Mesenchymal stem cell (in vitro differentiated cells and primary cell): ENCODE measurements at regions not wholly inside any gene's neighbourhood (a gene's known extent, or its start where the extent isn't known, plus 50 kb on each side); places are given as distances from the start of the nearest gene placed in this dataset.

ENCODE experiments used
- DNase-seq: peaks from one replicate; pipeline ENCODE4 v3.0.0-alpha.2; 2013
- H2AFZ ChIP-seq: one replicate; pipeline ENCODE4 v1.6.1; 2013; ENCODE audit warnings: low read depth, mild to moderate bottlenecking, control low read depth, inconsistent platforms, low read length, moderate library complexity
- H2AK5ac ChIP-seq: 2 replicates; pipeline ENCODE4 v1.6.1; 2013; ENCODE audit warnings: low read length, moderate library complexity, mild to moderate bottlenecking, inconsistent platforms; ENCODE audit not compliant: severe bottlenecking
- H2BK120ac ChIP-seq: one replicate; pipeline ENCODE4 v1.6.1; 2013; ENCODE audit warnings: low read depth, mild to moderate bottlenecking, inconsistent platforms, low read length, moderate library complexity
- H2BK12ac ChIP-seq, 2 experiments: one replicate each; pipeline ENCODE4 v1.6.1; 2013; ENCODE audit warnings: inconsistent platforms in 2 of 2, low read length in 2 of 2, mild to moderate bottlenecking in 2 of 2, moderate library complexity in 2 of 2, control low read depth in 1 of 2
- H2BK15ac ChIP-seq: one replicate; pipeline ENCODE4 v1.6.1; 2013; ENCODE audit warnings: mild to moderate bottlenecking, low read depth, inconsistent platforms; ENCODE audit not compliant: poor library complexity, severe bottlenecking
- H2BK5ac ChIP-seq: 2 replicates; pipeline ENCODE4 v1.6.1; 2013; ENCODE audit warnings: low read depth, mild to moderate bottlenecking, low read length, control low read depth, inconsistent platforms; ENCODE audit not compliant: poor library complexity, severe bottlenecking
- H3K14ac ChIP-seq, 2 experiments: one replicate each; pipeline ENCODE4 v1.6.1; 2013; ENCODE audit warnings: inconsistent platforms in 2 of 2, low read length in 2 of 2, control low read depth in 1 of 2, mild to moderate bottlenecking in 1 of 2, moderate library complexity in 1 of 2
- H3K18ac ChIP-seq, 2 experiments: one replicate each; pipeline ENCODE4 v1.6.1; 2013; ENCODE audit warnings: inconsistent platforms in 2 of 2, low read length in 2 of 2, control low read depth in 1 of 2, low read depth in 1 of 2, mild to moderate bottlenecking in 1 of 2
- H3K23ac ChIP-seq, 2 experiments: one replicate each; pipeline ENCODE4 v1.6.1; 2013; ENCODE audit warnings: inconsistent platforms in 2 of 2, low read length in 2 of 2, mild to moderate bottlenecking in 2 of 2, moderate library complexity in 2 of 2, control low read depth in 1 of 2
- H3K27ac ChIP-seq: 2 replicates; pipeline ENCODE4 v1.5.1; 2013; ENCODE audit warnings: mild to moderate bottlenecking, moderate library complexity, low read length, control low read depth, inconsistent platforms; ENCODE audit not compliant: poor library complexity, severe bottlenecking
- H3K27me3 ChIP-seq, 2 experiments: 2 replicates each; pipeline versions ENCODE4 v1.6.1 to v1.7.0; 2013; ENCODE audit warnings: low read length in 2 of 2, mild to moderate bottlenecking in 2 of 2, moderate library complexity in 2 of 2, control low read depth in 1 of 2, inconsistent platforms in 1 of 2; ENCODE audit not compliant: control insufficient read depth in 1 of 2, insufficient read depth in 1 of 2
- H3K36me3 ChIP-seq, 2 experiments: 2 replicates each; pipeline versions ENCODE4 v1.6.1 to v1.7.0; 2013; ENCODE audit warnings: low read length in 2 of 2, control low read depth in 1 of 2, inconsistent platforms in 1 of 2, low read depth in 1 of 2, mild to moderate bottlenecking in 1 of 2; ENCODE audit not compliant: insufficient read depth in 2 of 2, control insufficient read depth in 1 of 2
- H3K4ac ChIP-seq, 2 experiments: one replicate each; pipeline ENCODE4 v1.6.1; 2013; ENCODE audit warnings: inconsistent platforms in 2 of 2, low read length in 2 of 2, mild to moderate bottlenecking in 2 of 2, moderate library complexity in 2 of 2, control low read depth in 1 of 2, low read depth in 1 of 2
- H3K4me1 ChIP-seq: 2 replicates; pipeline ENCODE4 v1.6.1; 2013; ENCODE audit warnings: low read depth, low read length, control low read depth; ENCODE audit not compliant: control insufficient read depth, insufficient read depth
- H3K4me2 ChIP-seq: 2 replicates; pipeline ENCODE4 v1.6.1; 2013; ENCODE audit warnings: low read length, mild to moderate bottlenecking, inconsistent platforms; ENCODE audit not compliant: poor library complexity, severe bottlenecking
- H3K4me3 ChIP-seq, 2 experiments: 2 replicates each; pipeline versions ENCODE4 v1.5.1 to v1.7.0; 2013; ENCODE audit warnings: low read length in 2 of 2, mild to moderate bottlenecking in 2 of 2, control low read depth in 1 of 2, low read depth in 1 of 2; ENCODE audit not compliant: insufficient read depth in 1 of 2
- H3K79me1 ChIP-seq: replicated peaks from 2 replicates; pipeline ENCODE4 v1.6.1; 2013; ENCODE audit warnings: mild to moderate bottlenecking, control low read depth, low read length, inconsistent platforms; ENCODE audit not compliant: poor library complexity, severe bottlenecking
- H3K9ac ChIP-seq: 2 replicates; pipeline ENCODE4 v1.7.0; 2013; ENCODE audit warnings: mild to moderate bottlenecking, low read length, moderate library complexity
- H3K9me3 ChIP-seq: 2 replicates; pipeline ENCODE4 v1.7.0; 2013; ENCODE audit warnings: mild to moderate bottlenecking, low read length; ENCODE audit not compliant: control insufficient read depth
- H4K8ac ChIP-seq: one replicate; pipeline ENCODE4 v1.6.1; 2013; ENCODE audit warnings: inconsistent platforms, mild to moderate bottlenecking, low read length, moderate library complexity
- H4K91ac ChIP-seq: one replicate; pipeline ENCODE4 v1.6.1; 2013; ENCODE audit warnings: mild to moderate bottlenecking, low read length, inconsistent platforms
- WGBS: methylation state at CpG from one replicate; pipeline ENCODE4 v1.1.7; 2013; ENCODE audit warnings: mixed read lengths; 5-methylcytosine and 5-hydroxymethylcytosine counted together

- WGBS, result 94% methylated on average over 2 of the region's 2 CpGs
- Histone ChIP-seq H3K9me3 (no peaks in the 10 kb centered on the region), H3K4ac (no peak overlapping the region), H2BK15ac (no peak overlapping the region), H2BK120ac (no peak overlapping the region), H4K8ac (no peak overlapping the region), H3K4me1 (no peaks in the 10 kb centered on the region), H3K36me3 (no peaks in the 10 kb centered on the region), H3K27ac (no peak overlapping the region), H3K23ac (no peak overlapping the region), H2AK5ac (no peak overlapping the region), H2BK5ac (no peak overlapping the region), H3K9ac (peak overlapping the region; percentile 32), H4K91ac (no peak overlapping the region), H2AFZ (no peak overlapping the region), H3K4me3 (no peak overlapping the region), H3K27me3 (no peaks in the 10 kb centered on the region), H3K4me2 (no peak overlapping the region), H3K14ac (no peak overlapping the region), H3K18ac (no peak overlapping the region), H2BK12ac (no peak overlapping the region), H3K79me1 (no peaks in the 10 kb centered on the region)
- no peak for DNase-seq
Observed at GRCh38 chr7:17016402-17017010, 134.7 kb upstream of the AGR3 start.

GRCh38 chr7:17019106-17019505, 137.3 kb upstream of the AGR3 start:
- WGBS, result no CpG with 5 or more reads among the region's 2 CpGs
- Histone ChIP-seq H3K4me3 (no peak overlapping the region), H2BK15ac (no peak overlapping the region), H3K18ac (no peak overlapping the region), H4K8ac (no peak overlapping the region), H2BK5ac (no peak overlapping the region), H3K4ac (no peak overlapping the region), H3K9ac (no peak overlapping the region), H2AK5ac (no peak overlapping the region), H3K14ac (no peak overlapping the region), H3K4me1 (no peaks in the 10 kb centered on the region), H3K27me3 (no peaks in the 10 kb centered on the region), H3K4me2 (no peak overlapping the region), H3K9me3 (no peaks in the 10 kb centered on the region), H2AFZ (no peak overlapping the region), H2BK12ac (no peak overlapping the region), H4K91ac (no peak overlapping the region), H3K27ac (no peak overlapping the region), H3K36me3 (no peaks in the 10 kb centered on the region), H3K23ac (no peak overlapping the region), H3K79me1 (no peaks in the 10 kb centered on the region), H2BK120ac (no peak overlapping the region)
- no peak for DNase-seq

DNA sequence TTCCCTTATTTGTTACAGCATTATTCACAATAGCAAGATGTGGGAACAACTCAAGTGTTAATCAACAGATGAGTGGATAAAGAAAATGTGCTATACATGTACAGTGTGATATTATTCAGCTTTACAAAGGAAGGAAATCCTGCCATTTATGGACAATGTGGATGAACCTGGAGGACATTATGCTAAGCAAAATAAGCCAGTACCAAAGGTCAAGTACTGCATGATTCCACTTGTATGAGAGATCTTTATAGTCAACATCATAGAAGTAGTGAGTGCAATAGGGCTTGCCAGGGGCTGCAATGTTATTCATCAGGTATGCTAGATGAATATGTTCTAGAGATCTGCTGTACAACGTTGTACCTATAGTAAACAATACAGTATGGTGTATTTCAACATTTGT, 138.5 kb upstream of the AGR3 start:
- no peak overlapping the region for H3K23ac ChIP-seq
- H3K18ac ChIP-seq, result no peak overlapping the region
- H3K36me3 ChIP-seq, result no peaks in the 10 kb centered on the region
- H3K79me1 ChIP-seq, result no peaks in the 10 kb centered on the region
- WGBS, result no CpG with 5 or more reads among the region's 1 CpG
- H2BK5ac ChIP-seq, result no peak overlapping the region
- H2AK5ac ChIP-seq, result no peak overlapping the region
- H4K91ac ChIP-seq, result no peak overlapping the region
- no peak overlapping the region for H3K14ac ChIP-seq
- no peak overlapping the region for H2BK12ac ChIP-seq
- H2BK15ac ChIP-seq, result no peak overlapping the region
- no peak overlapping the region for H4K8ac ChIP-seq
- H3K4me2 ChIP-seq, result no peak overlapping the region
- H2AFZ ChIP-seq, result no peak overlapping the region
- no peaks in the 10 kb centered on the region for H3K4me1 ChIP-seq
- no peak overlapping the region for H3K4ac ChIP-seq
- no peak overlapping the region for H3K27ac ChIP-seq
- H3K9ac ChIP-seq, result no peak overlapping the region
- H3K9me3 ChIP-seq, result no peaks in the 10 kb centered on the region
- H2BK120ac ChIP-seq, result no peak overlapping the region
- no peak overlapping the region for H3K4me3 ChIP-seq
- no peak for DNase-seq
- H3K27me3 ChIP-seq, result no peaks in the 10 kb centered on the region

DNA sequence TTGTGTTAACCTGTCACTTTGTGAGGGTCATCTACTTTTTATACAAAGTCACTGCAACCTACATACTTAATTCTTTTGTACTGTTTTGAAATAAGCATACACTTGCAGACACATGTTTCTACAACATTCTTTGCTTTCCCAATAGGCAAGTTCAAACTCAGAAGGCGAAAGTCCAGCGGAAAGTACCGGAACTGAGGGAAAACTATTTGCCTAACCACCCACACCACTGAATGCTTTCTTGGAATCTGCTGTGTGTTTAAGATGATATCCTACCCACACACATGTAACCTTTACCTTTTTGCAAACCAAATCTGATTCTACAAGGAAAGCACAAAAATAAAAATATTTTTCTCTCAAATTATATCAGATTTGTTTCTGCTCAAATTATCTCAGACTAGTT, 139.4 kb upstream of the AGR3 start:
- H3K4me2 ChIP-seq, result no peak overlapping the region
- no peak overlapping the region for H2BK120ac ChIP-seq
- no peaks in the 10 kb centered on the region for H3K4me1 ChIP-seq
- H3K27me3 ChIP-seq, result no peaks in the 10 kb centered on the region
- H3K9ac ChIP-seq, result no peak overlapping the region
- no peak overlapping the region for H3K27ac ChIP-seq
- no peak overlapping the region for H4K91ac ChIP-seq
- H3K36me3 ChIP-seq, result no peaks in the 10 kb centered on the region
- no peaks in the 10 kb centered on the region for H3K9me3 ChIP-seq
- DNase-seq, result no peak
- H2AFZ ChIP-seq, result no peak overlapping the region
- H2AK5ac ChIP-seq, result no peak overlapping the region
- no peak overlapping the region for H2BK5ac ChIP-seq
- H4K8ac ChIP-seq, result no peak overlapping the region
- no peak overlapping the region for H3K18ac ChIP-seq
- H3K23ac ChIP-seq, result no peak overlapping the region
- no peak overlapping the region for H3K14ac ChIP-seq
- no peak overlapping the region for H2BK12ac ChIP-seq
- WGBS, result 100% methylated on average over 3 of the region's 3 CpGs
- H3K4ac ChIP-seq, result no peak overlapping the region
- H3K79me1 ChIP-seq, result no peaks in the 10 kb centered on the region
- H2BK15ac ChIP-seq, result no peak overlapping the region
- no peak overlapping the region for H3K4me3 ChIP-seq
